ENCODE measurements at regions not wholly inside any gene's neighbourhood (a gene's known extent, or its start where the extent isn't known, plus 50 kb on each side); places are given as distances from the start of the nearest gene placed in this dataset.
A peak's percentile ranks its signal among the peaks of the same experiment; 100 is the strongest.

DNA sequence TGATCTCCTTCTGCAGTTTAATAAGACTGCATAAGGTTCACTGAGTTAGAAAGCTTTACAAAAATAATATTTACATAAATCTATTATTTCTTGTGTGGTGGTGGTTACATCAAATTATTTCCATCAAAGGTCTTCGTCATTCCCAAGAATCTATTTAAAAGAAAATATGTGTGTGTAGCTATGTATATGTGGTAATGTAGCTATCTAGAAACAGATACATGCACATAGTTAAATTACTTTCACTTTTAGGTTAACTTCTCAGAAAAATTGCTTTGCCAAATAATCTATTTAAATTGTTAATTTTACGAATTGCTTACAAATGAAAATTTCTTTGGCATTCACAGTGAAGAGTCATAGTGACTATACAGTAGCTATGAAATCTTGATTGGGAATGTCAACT lies 633.2 kb downstream of the DMRTA1 start:
- in situ Hi-C loops (cut with HindIII; ENCODE audit: low sequenced_read_pairs), result no loop called here
- no peak for DNase-seq (ENCODE audit: low spot score)

DNA sequence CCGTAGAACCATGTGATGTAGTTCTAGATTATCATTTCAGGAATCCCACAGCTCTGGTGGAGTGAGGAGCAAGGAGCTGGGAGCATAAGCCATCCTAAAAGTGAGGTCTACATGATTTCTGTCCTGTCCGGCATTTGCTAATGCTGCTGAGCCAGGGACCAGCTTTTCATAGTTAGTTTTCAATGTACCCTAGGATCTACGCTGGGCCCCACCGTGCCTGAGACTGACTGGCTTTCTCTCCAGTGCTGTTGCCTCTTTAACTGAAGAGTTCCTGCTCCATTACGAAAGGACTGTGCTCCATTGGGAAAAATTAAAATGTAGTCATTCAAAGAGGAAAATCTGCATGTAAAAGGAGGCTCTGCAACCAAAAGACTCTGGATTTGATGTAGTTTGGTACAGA lies 634.8 kb downstream of the DMRTA1 start:
- in situ Hi-C loops (cut with HindIII; ENCODE audit: low sequenced_read_pairs), result no loop called here
- DNase-seq (ENCODE audit: low spot score), result no peak

DNA sequence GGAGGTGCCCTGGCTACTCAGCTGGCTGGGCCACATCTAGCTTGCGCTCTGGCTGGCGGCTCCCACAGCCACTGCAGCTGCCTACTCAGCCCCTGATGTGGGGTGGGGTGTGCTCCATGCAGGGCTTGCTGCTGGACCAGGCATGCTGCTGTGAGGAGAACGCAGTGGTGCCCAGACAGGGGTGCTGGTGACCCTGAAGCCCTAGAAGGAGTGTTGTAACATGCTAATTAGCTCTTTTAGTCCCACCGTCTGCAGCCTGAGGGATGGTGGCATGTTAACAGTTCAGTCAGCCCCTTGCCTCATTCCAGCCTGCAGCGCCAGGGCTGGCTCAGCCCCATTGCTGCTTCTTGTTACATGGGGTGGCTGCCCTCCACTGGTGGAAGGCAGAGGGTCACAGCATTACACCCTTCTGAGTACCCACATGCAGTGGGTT lies 642.3 kb downstream of the DMRTA1 start:
- in situ Hi-C loops (cut with HindIII; ENCODE audit: low sequenced_read_pairs), result no loop called here
- no peak for DNase-seq (ENCODE audit: low spot score)

DNA sequence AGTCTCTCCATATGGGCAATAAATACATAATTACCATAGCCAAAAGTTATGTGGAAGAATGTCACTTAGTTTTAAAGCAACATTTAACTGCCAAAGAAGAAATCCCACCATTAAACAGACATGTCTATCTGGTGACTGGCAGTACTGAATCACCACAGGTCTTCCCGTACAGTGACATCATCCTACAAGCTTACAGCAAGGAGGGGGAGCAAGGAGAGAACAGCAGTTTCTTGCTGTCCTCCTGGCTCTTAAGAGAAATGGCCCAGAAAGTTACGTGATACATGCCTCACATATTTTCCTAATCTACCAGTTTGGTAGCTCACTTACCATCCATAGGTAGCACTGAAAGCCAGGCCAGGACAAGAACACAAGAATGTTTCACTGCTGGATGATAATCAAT lies 671.0 kb downstream of the DMRTA1 start:
- no peak for DNase-seq (ENCODE audit: low spot score)
- in situ Hi-C loops (cut with HindIII; ENCODE audit: low sequenced_read_pairs), result no loop called here

DNA sequence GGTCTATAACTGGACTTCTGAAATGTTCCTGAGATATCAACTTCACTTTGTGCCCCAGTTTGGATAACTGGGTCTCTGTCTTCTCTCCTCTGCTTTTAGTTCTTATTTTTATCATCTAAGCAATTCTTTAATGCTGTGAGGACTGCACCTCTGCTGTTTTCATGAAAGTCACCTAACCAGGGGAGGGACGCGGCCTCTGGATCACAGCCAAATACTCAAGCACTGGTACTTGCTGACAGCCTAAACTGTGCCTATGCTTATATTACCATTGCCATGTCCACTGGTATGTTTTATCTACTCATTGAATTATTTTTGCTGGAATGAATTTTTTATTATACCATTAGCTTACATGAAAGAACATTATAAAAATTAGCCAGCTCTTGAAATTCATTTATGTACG lies 674.0 kb downstream of the DMRTA1 start:
- no peak for DNase-seq (ENCODE audit: low spot score)
- in situ Hi-C loops (cut with HindIII; ENCODE audit: low sequenced_read_pairs), result no loop called here

DNA sequence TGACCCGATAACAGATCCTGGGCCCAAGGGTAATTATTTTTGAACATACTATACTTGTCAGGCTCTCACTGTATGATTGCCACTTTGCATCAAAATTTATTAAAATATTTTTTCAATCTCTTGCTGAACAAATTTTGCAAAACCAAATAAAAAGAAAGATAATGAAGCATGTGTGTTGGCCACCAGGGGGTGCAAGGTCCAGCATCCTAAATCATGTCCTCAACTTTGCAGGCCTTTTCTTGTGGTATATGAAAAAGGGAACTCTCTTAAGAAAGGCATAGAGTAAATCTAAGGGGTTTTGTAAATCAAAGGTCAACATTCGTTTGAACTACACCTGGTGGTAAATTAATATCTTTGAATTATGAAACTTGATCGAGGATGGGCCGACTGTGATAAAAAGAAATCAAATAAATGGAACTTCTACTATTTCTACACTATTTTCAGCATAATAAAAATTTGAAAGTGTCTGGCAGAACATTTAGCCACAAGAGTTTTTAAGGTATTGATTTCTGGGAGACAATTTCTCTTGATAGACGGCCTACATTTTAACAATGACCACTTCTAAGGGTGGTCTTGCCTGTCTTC lies 676.5 kb downstream of the DMRTA1 start:
- DNase-seq (ENCODE audit: low spot score), result peak; percentile 37
- in situ Hi-C loops (cut with HindIII; ENCODE audit: low sequenced_read_pairs), result no loop called here

DNA sequence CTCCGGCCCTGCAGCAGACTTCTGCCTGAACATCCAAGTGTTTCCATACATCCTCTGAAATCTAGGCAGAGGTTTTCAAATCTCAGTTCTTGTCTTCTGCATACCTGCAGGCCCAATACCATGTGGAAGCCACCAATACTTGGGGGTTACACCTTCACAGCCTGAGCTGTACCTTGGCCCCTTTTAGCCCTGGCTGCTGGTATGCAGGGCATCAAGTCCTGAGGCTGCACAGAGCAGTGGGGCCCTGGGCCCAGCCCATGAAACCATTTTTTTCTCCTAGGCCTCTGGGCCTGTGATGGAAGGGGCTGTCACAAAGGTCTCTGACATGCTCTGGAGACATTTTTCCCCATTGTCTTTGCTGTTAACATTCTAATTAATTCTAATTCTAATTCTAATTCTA lies 680.6 kb downstream of the ELAVL2 start:
- in situ Hi-C loops (cut with HindIII; ENCODE audit: low sequenced_read_pairs), result no loop called here

DNA sequence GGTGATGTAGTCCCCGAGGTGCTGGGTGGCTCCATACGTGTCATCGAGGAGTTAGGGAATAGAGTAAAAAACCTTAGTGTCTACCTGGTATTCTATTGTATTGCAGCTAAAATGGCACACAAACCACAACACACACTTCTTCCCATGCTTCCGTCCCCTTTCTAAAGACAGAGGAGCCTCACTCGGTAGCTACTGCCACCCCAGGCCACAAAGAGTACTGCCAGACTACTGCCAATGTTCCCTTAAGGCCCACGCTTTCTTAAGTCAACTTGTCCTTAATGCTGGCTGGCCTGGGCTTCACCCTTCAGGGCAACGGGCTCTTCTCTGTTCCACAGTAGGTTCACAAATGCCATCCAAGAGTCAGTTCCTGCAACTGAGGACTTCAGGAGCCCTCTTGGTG lies 673.0 kb downstream of the ELAVL2 start:
- no peak for DNase-seq (ENCODE audit: low spot score)
- in situ Hi-C loops (cut with HindIII; ENCODE audit: low sequenced_read_pairs), result no loop called here

More for the DNA sequence above, 680.6 kb downstream of the ELAVL2 start:
- DNase-seq (ENCODE audit: low spot score), result no peak

DNA sequence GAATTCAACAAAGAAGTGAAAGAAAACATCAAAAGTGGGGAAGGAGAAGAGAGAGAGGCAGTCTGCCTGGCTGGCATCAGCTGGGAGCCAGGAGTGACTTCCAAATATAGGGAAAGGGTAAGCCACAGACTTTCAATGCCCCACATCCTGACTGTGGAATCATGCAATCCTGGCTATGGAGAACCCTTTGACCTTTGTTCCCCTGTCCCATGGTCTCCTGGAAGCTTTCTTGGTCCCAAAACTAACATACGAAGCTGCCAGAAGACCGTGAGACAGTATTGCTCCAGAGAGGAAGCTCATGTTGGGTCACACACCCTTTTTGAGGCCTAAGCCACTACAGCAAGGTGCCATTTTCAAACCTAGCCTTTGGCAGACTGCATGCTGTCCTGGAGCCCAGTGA lies 665.5 kb downstream of the ELAVL2 start:
- in situ Hi-C loops (cut with HindIII; ENCODE audit: low sequenced_read_pairs), result no loop called here

DNA sequence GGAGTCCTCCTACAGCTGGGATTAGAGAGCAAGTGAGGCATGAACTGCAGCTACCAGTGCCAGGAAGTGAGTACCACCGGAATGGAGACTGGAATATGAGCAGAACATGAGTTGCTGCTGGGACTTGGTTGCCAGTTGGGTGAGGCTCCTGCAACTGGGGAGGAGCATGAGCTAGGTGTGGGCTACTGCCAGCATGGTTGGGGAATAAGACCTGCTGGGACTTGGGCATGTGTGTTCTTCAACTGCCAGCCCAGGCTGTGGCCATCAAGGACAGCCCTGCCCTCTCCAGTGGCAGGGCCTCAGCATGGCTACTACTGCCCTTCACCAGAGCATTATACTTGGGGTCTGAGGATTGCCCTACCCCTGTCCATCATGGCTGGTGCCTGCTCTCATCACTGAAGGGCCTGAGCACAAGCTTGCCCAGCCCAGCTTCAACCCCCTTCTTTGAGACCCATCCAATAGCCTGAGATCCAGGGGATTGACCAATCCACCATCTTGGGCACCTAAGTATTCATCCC lies 665.0 kb downstream of the ELAVL2 start:
- DNase-seq (ENCODE audit: low spot score), result no peak
- in situ Hi-C loops (cut with HindIII; ENCODE audit: low sequenced_read_pairs), result no loop called here

More for the DNA sequence above, 665.5 kb downstream of the ELAVL2 start:
- DNase-seq (ENCODE audit: low spot score), result no peak

DNA sequence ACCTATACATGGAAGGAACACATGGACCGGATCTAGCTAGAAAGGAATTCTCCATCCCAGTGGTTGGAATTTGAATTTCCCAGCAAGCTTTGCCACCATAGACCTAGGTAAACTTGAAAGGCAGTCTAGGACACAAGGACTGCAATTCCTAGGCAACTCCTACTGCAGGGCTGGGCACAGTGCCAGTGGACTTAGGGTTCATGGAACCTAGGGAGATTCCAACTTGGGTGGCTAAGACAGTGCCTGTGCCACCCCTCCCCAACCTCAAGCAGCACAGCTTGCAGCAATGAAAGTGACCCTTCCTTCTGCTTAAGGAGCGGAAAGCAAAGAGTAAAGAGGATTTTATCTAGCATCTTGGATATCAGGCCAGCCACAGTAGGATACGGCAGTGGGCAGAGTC lies 663.3 kb downstream of the ELAVL2 start:
- in situ Hi-C loops (cut with HindIII; ENCODE audit: low sequenced_read_pairs), result no loop called here
- no peak for DNase-seq (ENCODE audit: low spot score)

DNA sequence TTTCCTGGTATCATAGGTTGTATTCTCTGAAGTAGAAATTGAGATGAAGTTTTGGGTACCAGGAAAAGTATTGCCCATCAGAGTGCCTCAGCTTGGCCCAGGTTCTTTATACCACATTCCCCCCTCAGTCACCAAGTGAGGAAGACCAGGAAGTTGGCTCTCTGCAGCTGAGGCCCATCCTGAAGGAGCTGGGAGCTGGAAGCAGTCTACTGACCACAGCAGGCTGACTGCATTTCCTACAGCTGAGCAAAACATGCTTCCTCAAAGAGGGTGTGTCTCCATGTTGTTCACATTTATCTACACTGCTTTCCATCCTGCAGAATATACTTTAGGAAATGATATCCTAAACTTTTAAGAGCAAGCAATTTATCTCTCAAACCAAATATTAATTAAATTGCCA lies 654.6 kb downstream of the ELAVL2 start:
- in situ Hi-C loops (cut with HindIII; ENCODE audit: low sequenced_read_pairs), result no loop called here
- DNase-seq (ENCODE audit: low spot score), result no peak

DNA sequence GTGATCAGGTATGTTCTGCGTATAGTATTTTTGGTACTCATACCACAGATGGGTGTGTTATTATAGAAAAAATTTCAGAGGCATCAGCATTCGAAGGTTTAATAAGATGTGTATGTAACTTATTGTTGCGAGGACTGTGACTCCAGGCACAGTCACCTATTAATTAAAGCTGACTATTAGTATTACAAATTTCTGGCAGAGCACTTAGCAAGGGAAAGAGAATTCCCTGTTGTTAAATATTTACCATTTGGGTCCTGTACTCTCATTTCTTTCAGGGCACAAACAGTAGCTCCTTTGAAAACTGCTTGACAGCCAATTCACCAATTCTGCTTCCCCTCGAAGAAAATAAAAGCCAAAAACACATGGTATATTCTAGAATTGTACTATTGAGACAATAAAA lies 653.8 kb downstream of the ELAVL2 start:
- in situ Hi-C loops (cut with HindIII; ENCODE audit: low sequenced_read_pairs), result no loop called here
- DNase-seq (ENCODE audit: low spot score), result no peak

DNA sequence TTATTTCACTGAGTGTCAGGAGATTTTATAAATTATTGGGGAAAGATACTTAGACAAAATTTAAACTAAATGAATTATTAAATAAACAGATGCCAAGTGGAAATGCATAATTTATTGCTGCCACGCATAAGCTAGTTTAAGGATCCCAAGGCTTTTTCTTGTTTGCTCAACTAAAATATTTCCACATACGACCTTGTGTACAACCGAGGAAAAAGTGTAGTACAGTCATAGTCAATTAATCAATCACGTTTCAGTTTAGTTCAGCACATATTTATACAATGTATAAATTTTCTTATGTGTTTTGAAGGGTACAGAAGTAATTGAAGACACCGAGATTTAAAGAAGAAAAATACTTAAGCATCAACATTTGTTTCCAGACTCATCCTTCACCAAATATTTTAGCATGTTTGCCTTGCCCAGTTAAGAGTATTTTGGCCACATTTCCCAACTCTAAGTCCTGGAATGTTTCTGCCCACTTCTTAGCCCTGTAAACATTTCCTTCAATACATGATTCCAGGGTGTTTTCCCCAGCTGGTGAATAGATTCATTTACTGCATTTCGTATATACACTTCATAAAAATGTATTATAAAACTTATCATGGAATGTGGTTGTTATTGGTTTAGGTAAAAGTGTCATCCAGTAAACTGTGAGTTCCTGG lies 652.9 kb downstream of the ELAVL2 start:
- DNase-seq (ENCODE audit: low spot score), result no peak
- in situ Hi-C loops (cut with HindIII; ENCODE audit: low sequenced_read_pairs), result no loop called here

DNA sequence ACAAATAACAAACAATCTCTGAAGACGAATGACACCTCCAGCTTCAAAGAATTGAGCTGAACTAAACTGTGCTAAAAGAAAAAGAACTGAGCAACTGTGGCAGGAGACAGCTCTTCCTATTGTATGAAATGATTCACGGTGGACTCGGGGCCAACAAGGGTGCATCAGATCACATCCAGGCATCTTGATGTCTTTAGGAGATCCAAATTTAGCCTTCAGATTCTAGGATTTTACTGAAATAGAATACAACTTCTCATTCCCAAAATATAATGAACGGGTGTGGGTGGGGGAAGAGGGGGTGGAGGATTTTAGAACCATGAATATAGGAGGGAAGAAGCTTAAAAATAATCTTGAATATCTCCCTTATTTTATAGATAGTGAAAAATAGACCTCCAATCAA lies 631.8 kb downstream of the ELAVL2 start:
- DNase-seq (ENCODE audit: low spot score), result no peak
- in situ Hi-C loops (cut with HindIII; ENCODE audit: low sequenced_read_pairs), result no loop called here

DNA sequence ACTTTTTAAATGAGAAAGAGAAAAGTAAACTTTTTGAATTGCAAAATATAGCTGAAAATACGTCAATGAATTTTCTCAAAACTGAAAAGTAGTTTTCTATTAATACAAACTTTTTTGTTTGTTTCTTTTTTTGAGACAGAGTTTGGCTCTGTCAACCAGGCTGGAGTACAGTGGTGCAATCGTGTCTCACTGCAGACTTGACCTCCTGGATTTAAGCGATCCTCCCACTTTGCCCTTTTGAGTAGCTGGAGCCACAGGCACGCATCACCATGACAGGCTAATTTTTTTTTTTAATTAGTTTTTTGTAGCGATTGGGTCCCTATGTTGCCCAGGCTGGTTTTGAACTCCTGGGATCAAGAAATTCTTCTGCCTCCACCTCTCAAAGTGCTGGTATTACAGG lies 610.4 kb downstream of the ELAVL2 start:
- DNase-seq (ENCODE audit: low spot score), result no peak
- in situ Hi-C loops (cut with HindIII; ENCODE audit: low sequenced_read_pairs), result no loop called here

DNA sequence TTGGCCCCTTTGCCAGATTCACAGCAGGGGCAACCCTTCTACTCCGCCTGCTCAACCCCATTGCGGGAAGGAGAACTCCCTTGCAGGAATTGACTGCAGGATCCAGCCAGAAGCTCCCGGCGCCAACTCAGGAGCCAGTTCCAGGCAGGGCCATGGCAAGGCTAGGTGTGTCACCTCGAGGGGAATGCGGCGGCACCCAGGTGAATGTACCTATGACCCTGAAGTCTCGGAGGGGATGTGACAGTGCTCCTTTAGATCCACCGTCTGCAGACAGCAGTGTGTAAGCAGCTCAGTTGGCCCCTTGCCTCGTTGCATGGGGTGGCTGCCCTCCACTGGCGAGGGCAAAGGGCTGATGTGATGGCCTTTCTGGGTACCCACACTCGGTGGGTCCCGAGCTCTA lies 606.6 kb downstream of the ELAVL2 start:
- DNase-seq (ENCODE audit: low spot score), result no peak
- in situ Hi-C loops (cut with HindIII; ENCODE audit: low sequenced_read_pairs), result no loop called here

DNA sequence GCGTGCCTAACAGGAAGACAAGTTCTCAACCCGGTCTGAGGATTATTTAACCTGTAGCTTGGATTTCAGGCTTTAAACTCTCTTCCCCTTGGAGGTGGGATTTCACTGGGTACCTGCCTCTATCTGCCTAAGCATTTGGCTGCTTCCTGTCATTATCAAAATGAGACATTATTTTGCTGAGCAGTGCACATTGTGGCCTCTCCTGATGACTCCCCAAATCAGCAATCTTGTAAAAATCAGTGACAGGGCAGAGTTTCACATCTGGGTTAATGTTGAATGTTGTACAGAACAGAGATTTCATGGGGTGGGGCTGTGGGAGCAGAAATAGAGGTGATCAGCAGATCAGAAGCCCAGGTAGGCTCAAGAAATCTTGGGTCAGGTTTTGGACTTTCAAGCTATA lies 605.9 kb downstream of the ELAVL2 start:
- in situ Hi-C loops (cut with HindIII; ENCODE audit: low sequenced_read_pairs), result no loop called here
- DNase-seq (ENCODE audit: low spot score), result no peak

DNA sequence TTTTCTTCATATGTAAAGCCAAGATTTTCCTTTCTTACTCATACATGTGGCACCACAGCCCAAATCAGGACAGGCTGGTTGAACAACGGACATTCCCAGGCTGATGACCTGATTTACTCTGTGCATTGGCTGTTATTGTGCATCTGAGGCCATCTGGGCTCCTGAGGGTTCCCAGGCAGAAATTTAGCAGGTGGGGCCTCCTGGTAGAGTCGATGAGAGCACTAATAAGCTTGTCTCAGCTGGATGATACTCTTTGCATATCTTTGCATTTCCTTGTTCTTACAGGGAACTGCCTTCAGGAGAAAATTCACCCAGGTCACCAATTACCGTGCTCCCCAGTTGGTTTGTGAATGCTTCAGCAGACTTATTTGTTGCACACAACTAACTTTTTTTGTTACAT lies 605.1 kb downstream of the ELAVL2 start:
- in situ Hi-C loops (cut with HindIII; ENCODE audit: low sequenced_read_pairs), result no loop called here
- peak; percentile 47 for DNase-seq (ENCODE audit: low spot score)

DNA sequence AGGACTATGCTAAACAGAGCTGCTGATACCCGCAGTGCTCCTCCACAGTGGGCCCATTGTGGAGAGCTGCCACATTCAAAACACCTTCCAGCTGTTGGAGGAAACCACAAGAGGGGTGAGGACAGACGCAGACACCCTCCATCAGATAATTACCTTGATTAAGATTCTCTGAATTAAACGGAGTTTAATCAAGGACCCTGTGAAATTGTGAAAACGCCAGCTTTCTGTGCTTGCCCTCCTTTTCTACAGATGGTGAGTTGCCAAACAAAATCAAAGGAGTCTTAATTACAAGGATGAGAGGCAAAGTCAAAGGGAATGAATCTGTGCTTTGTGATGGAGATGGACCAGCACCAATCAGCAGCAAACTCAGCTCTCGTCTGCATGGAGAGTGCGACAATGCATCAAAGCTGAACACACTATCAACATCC lies 596.1 kb downstream of the ELAVL2 start:
- in situ Hi-C loops (cut with HindIII; ENCODE audit: low sequenced_read_pairs), result no loop called here
- no peak for DNase-seq (ENCODE audit: low spot score)

DNA sequence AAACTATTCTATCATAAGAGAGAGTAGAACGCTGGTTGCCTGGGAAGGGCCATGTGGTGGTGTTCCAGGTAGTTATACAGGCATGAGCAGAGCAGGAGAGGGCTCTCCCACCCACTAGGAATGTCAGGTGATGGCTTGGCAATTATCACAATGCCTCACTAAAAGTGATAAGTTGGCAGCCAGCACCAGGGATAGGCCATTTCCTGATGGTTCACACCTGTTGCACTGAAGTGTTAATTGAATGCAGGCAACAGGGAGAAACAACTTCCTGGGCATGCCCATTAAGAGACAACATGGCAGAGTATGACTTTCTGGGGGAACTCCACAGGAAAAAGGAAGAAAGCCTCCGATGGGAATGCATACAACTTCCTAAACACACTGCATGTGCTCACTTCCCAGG lies 593.2 kb downstream of the ELAVL2 start:
- no peak for DNase-seq (ENCODE audit: low spot score)
- in situ Hi-C loops (cut with HindIII; ENCODE audit: low sequenced_read_pairs), result no loop called here

Data from G401 (cell line).